ENCODE measurements at regions not wholly inside any gene's neighbourhood (a gene's known extent, or its start where the extent isn't known, plus 50 kb on each side); places are given as distances from the start of the nearest gene placed in this dataset.

GRCh38 chr9:20082831-20083230 lies 294.0 kb upstream of the SLC24A2 start:
- Mint-ChIP-seq H3K27me3 (ENCODE audit: low read depth) (no peaks in the 10 kb centered on the region), H3K36me3 (no peaks in the 10 kb centered on the region), H3K27ac (no peak overlapping the region), H3K4me3 (no peak overlapping the region), H3K4me1 (0 out of 2 replicates have a peak, but pooled peaks cover 3% of the 10 kb centered on the region), H3K9me3 (peaks cover 3% of the 10 kb centered on the region)
- POLR2A ChIA-PET = no interaction called here
- DNase-seq (ENCODE audit: low spot score) (no peak), ATAC-seq (no peak)
- CTCF ChIA-PET = no interaction called here
- no peak for TF ChIP-seq SMAD4 (CRISPR knock-in tag; IDR thresholded peaks at IDR 0.05)
- TF ChIP-seq TCF7 (CRISPR knock-in tag; IDR thresholded peaks at IDR 0.05; ENCODE audit: low read depth) = no peak
- TF ChIP-seq E2F5 (CRISPR knock-in tag; IDR thresholded peaks at IDR 0.05) = no peak
- TF ChIP-seq MYBL2 (CRISPR knock-in tag; IDR thresholded peaks at IDR 0.05) = no peak
- TF ChIP-seq ZNF423 (CRISPR knock-in tag; IDR thresholded peaks at IDR 0.05) = no peak
- TF ChIP-seq PRRX2 (CRISPR knock-in tag; IDR thresholded peaks at IDR 0.05) = no peak
- TF ChIP-seq ZNF232 (CRISPR knock-in tag; IDR thresholded peaks at IDR 0.05) = no peak
- TF ChIP-seq, protein P1, sequence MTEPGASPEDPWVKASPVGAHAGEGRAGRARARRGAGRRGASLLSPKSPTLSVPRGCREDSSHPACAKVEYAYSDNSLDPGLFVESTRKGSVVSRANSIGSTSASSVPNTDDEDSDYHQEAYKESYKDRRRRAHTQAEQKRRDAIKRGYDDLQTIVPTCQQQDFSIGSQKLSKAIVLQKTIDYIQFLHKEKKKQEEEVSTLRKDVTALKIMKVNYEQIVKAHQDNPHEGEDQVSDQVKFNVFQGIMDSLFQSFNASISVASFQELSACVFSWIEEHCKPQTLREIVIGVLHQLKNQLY (CRISPR knock-in tag; IDR thresholded peaks at IDR 0.05) = no peak
- TF ChIP-seq KAT7 (CRISPR knock-in tag; IDR thresholded peaks at IDR 0.05; ENCODE audit: borderline replicate concordance) = no peak
- TF ChIP-seq ZBTB43 (CRISPR knock-in tag; IDR thresholded peaks at IDR 0.05) = no peak
- no peak for TF ChIP-seq TP53 (CRISPR knock-in tag; IDR thresholded peaks at IDR 0.05)
- TF ChIP-seq PREB (CRISPR knock-in tag; IDR thresholded peaks at IDR 0.05; ENCODE audit: borderline replicate concordance) = no peak
- TF ChIP-seq CREB1 (CRISPR knock-in tag; IDR thresholded peaks at IDR 0.05) = no peak
- TF ChIP-seq STAT6 (CRISPR knock-in tag; conservative IDR thresholded peaks at IDR 0.05; ENCODE audit: low read depth) = no peak
- TF ChIP-seq NFE2L1 (CRISPR knock-in tag; IDR thresholded peaks at IDR 0.05) = no peak
- TF ChIP-seq, protein P2, sequence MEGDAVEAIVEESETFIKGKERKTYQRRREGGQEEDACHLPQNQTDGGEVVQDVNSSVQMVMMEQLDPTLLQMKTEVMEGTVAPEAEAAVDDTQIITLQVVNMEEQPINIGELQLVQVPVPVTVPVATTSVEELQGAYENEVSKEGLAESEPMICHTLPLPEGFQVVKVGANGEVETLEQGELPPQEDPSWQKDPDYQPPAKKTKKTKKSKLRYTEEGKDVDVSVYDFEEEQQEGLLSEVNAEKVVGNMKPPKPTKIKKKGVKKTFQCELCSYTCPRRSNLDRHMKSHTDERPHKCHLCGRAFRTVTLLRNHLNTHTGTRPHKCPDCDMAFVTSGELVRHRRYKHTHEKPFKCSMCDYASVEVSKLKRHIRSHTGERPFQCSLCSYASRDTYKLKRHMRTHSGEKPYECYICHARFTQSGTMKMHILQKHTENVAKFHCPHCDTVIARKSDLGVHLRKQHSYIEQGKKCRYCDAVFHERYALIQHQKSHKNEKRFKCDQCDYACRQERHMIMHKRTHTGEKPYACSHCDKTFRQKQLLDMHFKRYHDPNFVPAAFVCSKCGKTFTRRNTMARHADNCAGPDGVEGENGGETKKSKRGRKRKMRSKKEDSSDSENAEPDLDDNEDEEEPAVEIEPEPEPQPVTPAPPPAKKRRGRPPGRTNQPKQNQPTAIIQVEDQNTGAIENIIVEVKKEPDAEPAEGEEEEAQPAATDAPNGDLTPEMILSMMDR (IDR thresholded peaks at IDR 0.05) = no peak
- TF ChIP-seq ZNF396 (CRISPR knock-in tag; IDR thresholded peaks at IDR 0.05; ENCODE audit: borderline replicate concordance) = no peak
- TF ChIP-seq ATF3 (CRISPR knock-in tag; conservative IDR thresholded peaks at IDR 0.05) = no peak
- TF ChIP-seq, protein P3, sequence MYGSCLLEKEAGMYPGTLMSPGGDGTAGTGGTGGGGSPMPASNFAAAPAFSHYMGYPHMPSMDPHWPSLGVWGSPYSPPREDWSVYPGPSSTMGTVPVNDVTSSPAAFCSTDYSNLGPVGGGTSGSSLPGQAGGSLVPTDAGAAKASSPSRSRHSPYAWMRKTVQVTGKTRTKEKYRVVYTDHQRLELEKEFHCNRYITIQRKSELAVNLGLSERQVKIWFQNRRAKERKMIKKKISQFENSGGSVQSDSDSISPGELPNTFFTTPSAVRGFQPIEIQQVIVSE (CRISPR knock-in tag; IDR thresholded peaks at IDR 0.05; ENCODE audit: borderline replicate concordance) = no peak
